SH-SY5Y (cell line): ENCODE measurements at regions not wholly inside any gene's neighbourhood (a gene's known extent, or its start where the extent isn't known, plus 50 kb on each side); places are given as distances from the start of the nearest gene placed in this dataset.

Source experiments
- GATA2 ChIP-seq: IDR thresholded peaks from 2 replicates; pipeline ENCODE4 v1.6.1; 2011; ENCODE audit warnings: mild to moderate bottlenecking, low read depth, low read length
- GATA3 ChIP-seq: IDR thresholded peaks from 2 replicates; pipeline ENCODE4 v1.6.1; 2011; ENCODE audit warnings: low read depth, mild to moderate bottlenecking, low read length, moderate library complexity

- no peak for TF ChIP-seq GATA2
- TF ChIP-seq GATA3: no peak
These were observed 178.2 kb downstream of the KLF12 start for GRCh38 chr13:73955977-73956500.
